ENCODE measurements at regions not wholly inside any gene's neighbourhood (a gene's known extent, or its start where the extent isn't known, plus 50 kb on each side); places are given as distances from the start of the nearest gene placed in this dataset.

- TF ChIP-seq, protein P1, sequence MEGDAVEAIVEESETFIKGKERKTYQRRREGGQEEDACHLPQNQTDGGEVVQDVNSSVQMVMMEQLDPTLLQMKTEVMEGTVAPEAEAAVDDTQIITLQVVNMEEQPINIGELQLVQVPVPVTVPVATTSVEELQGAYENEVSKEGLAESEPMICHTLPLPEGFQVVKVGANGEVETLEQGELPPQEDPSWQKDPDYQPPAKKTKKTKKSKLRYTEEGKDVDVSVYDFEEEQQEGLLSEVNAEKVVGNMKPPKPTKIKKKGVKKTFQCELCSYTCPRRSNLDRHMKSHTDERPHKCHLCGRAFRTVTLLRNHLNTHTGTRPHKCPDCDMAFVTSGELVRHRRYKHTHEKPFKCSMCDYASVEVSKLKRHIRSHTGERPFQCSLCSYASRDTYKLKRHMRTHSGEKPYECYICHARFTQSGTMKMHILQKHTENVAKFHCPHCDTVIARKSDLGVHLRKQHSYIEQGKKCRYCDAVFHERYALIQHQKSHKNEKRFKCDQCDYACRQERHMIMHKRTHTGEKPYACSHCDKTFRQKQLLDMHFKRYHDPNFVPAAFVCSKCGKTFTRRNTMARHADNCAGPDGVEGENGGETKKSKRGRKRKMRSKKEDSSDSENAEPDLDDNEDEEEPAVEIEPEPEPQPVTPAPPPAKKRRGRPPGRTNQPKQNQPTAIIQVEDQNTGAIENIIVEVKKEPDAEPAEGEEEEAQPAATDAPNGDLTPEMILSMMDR (IDR thresholded peaks at IDR 0.05 in 2 of 3, conservative IDR thresholded peaks at IDR 0.05 in 1 of 3; ENCODE audit: borderline replicate concordance in 1 of 3, insufficient read depth in 1 of 3, low read depth in 2 of 3, low read length in 2 of 3), result no peak
- TF ChIP-seq POLR2AphosphoS5 (IDR thresholded peaks at IDR 0.05; ENCODE audit: low read depth, low read length) (no peak), EZH2 (IDR thresholded peaks at IDR 0.05) (no peak), JUND (IDR thresholded peaks at IDR 0.05) (no peak), RAD21 (IDR thresholded peaks at IDR 0.05; ENCODE audit: low read depth) (no peak), YY1 (IDR thresholded peaks at IDR 0.05; ENCODE audit: extremely low read depth, insufficient replicate concordance, low read depth, low read length) (no peak), POLR2A (IDR thresholded peaks at IDR 0.05; ENCODE audit: borderline replicate concordance, extremely low read depth, insufficient read depth, insufficient read length) (no peak), ZBTB33 (IDR thresholded peaks at IDR 0.05; ENCODE audit: extremely low read depth, insufficient replicate concordance, low read length) (no peak)
- TF ChIP-seq, protein P2, sequence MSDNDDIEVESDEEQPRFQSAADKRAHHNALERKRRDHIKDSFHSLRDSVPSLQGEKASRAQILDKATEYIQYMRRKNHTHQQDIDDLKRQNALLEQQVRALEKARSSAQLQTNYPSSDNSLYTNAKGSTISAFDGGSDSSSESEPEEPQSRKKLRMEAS (IDR thresholded peaks at IDR 0.05), result no peak
Observed at GRCh38 chr1:219438386-219438785, 174.5 kb downstream of the ZC3H11B start.

Measured in HCT116 (cell line).